OCI-M1 (cell line): ENCODE measurements at regions not wholly inside any gene's neighbourhood (a gene's known extent, or its start where the extent isn't known, plus 50 kb on each side); places are given as distances from the start of the nearest gene placed in this dataset.

Source experiments
- DNase-seq: peaks from one replicate; lab custom pipeline; 2025; lab: John Stamatoyannopoulos, UW

GRCh38 chr3:18883571-18883970 lies 264.7 kb upstream of the KCNH8 start:
- DNase-seq: no peak

- no peak for DNase-seq
These were observed 267.6 kb upstream of the KCNH8 start for GRCh38 chr3:18880691-18881090.

- no peak for DNase-seq
These were observed 275.8 kb upstream of the KCNH8 start for GRCh38 chr3:18872466-18872865.

- no peak for DNase-seq
These were observed 277.7 kb upstream of the KCNH8 start for GRCh38 chr3:18870642-18871041.

GRCh38 chr3:18870074-18870640 lies 278.2 kb upstream of the KCNH8 start:
- DNase-seq: no peak

GRCh38 chr3:18868911-18869689 lies 279.2 kb upstream of the KCNH8 start:
- DNase-seq: no peak

- DNase-seq: no peak
These were observed 281.4 kb upstream of the KCNH8 start for GRCh38 chr3:18866899-18867298.

- DNase-seq: no peak
These were observed 283.2 kb upstream of the KCNH8 start for GRCh38 chr3:18864933-18865731.

GRCh38 chr3:18862077-18862476 lies 286.2 kb upstream of the KCNH8 start:
- DNase-seq: no peak

GRCh38 chr3:18861137-18861536 lies 287.2 kb upstream of the KCNH8 start:
- no peak for DNase-seq

- no peak for DNase-seq
These were observed 295.0 kb upstream of the KCNH8 start for GRCh38 chr3:18853269-18853668.

GRCh38 chr3:18847583-18848197 lies 300.6 kb upstream of the KCNH8 start:
- peak; percentile 17 for DNase-seq

- no peak for DNase-seq
These were observed 304.3 kb upstream of the KCNH8 start for GRCh38 chr3:18843983-18844382.

GRCh38 chr3:18843188-18843587 lies 305.1 kb upstream of the KCNH8 start:
- DNase-seq: no peak

- no peak for DNase-seq
These were observed 306.6 kb upstream of the KCNH8 start for GRCh38 chr3:18841422-18842343.

GRCh38 chr3:18840535-18841137 lies 307.7 kb upstream of the KCNH8 start:
- DNase-seq: no peak

- no peak for DNase-seq
These were observed 309.6 kb upstream of the KCNH8 start for GRCh38 chr3:18838758-18839157.

GRCh38 chr3:18837137-18837755 lies 311.1 kb upstream of the KCNH8 start:
- no peak for DNase-seq

- DNase-seq: no peak
These were observed 313.3 kb upstream of the KCNH8 start for GRCh38 chr3:18835021-18835420.

- DNase-seq: no peak
These were observed 318.2 kb upstream of the KCNH8 start for GRCh38 chr3:18830087-18830486.

- no peak for DNase-seq
These were observed 319.7 kb upstream of the KCNH8 start for GRCh38 chr3:18828637-18829036.
